ENCODE measurements at regions not wholly inside any gene's neighbourhood (a gene's known extent, or its start where the extent isn't known, plus 50 kb on each side); places are given as distances from the start of the nearest gene placed in this dataset.

- Histone ChIP-seq H3K27ac (no peak overlapping the region), H3K4me1 (replicated peaks in 1 of 2) (no peaks in the 10 kb centered on the region), H3K4me3 (no peak overlapping the region)
- in situ Hi-C loops (cut with MboI; ENCODE audit: low pct_unique_long_range_greater_than_20kb in 2 of 9, low sequenced_read_pairs in 9 of 9, unreplicated experiment in 9 of 9): no loop called here
- no peak for ATAC-seq (replicated peaks in 6 of 8)
- WGBS, 10 experiments: 85 to 100% (median 94%) methylated on average over 1 to 3 of the region's 3 CpGs; no CpG with 5 or more reads in 1 of the 10 experiments
Observed at GRCh38 chr10:61304746-61305145, 148.4 kb downstream of the TMEM26 start.

- Histone ChIP-seq H3K4me3 (no peak overlapping the region), H3K27ac (no peak overlapping the region), H3K4me1 (replicated peaks in 1 of 2) (no peaks in the 10 kb centered on the region)
- ATAC-seq (replicated peaks in 6 of 8): no peak
- in situ Hi-C loops (cut with MboI; ENCODE audit: low pct_unique_long_range_greater_than_20kb in 2 of 9, low sequenced_read_pairs in 9 of 9, unreplicated experiment in 9 of 9): no loop called here
Observed at GRCh38 chr10:61302124-61302523, 151.1 kb downstream of the TMEM26 start.

- ATAC-seq (replicated peaks in 6 of 8): peak in 3 of 8 experiments; percentile 55 to 73 (median 69)
- no peak overlapping the region for H3K27ac ChIP-seq
- in situ Hi-C loops (cut with MboI; ENCODE audit: low pct_unique_long_range_greater_than_20kb in 2 of 9, low sequenced_read_pairs in 9 of 9, unreplicated experiment in 9 of 9): no loop called here
- H3K4me3 ChIP-seq: no peak overlapping the region
- 0 to 100% (median 80%) methylated on average over 1 to 2 of the region's 2 CpGs; no CpG with 5 or more reads in 3 of the 10 experiments for WGBS, 10 experiments
- no peaks in the 10 kb centered on the region for H3K4me1 ChIP-seq (replicated peaks in 1 of 2)
Observed at GRCh38 chr10:61301575-61301974, 151.6 kb downstream of the TMEM26 start.

GRCh38 chr10:61299841-61300240 lies 153.3 kb downstream of the TMEM26 start:
- Histone ChIP-seq H3K4me3 (no peak overlapping the region), H3K4me1 (replicated peaks in 1 of 2) (no peaks in the 10 kb centered on the region), H3K27ac (no peak overlapping the region)
- in situ Hi-C loops (cut with MboI; ENCODE audit: low pct_unique_long_range_greater_than_20kb in 2 of 9, low sequenced_read_pairs in 9 of 9, unreplicated experiment in 9 of 9): loop anchor here in 4 of 9 experiments (25.0 kb wide), 1 partner anchor 488 kb away; no protein-coding TSS in a partner anchor
- no peak for ATAC-seq (replicated peaks in 6 of 8)
- WGBS, 10 experiments: 74 to 100% (median 81%) methylated on average over 1 to 3 of the region's 3 CpGs

- H3K4me3 ChIP-seq: no peak overlapping the region
- in situ Hi-C loops (cut with MboI; ENCODE audit: low pct_unique_long_range_greater_than_20kb in 2 of 9, low sequenced_read_pairs in 9 of 9, unreplicated experiment in 9 of 9): loop anchor here in 4 of 9 experiments (25.0 kb wide), 1 partner anchor 487 kb away; no protein-coding TSS in a partner anchor
- WGBS, 10 experiments: 78 to 100% (median 98%) methylated on average over 1 to 2 of the region's 2 CpGs
- no peak overlapping the region for H3K27ac ChIP-seq
- H3K4me1 ChIP-seq (replicated peaks in 1 of 2): peaks cover 0 to under 1% of the 10 kb centered on the region in 2 donors
- ATAC-seq (replicated peaks in 6 of 8): no peak
Observed at GRCh38 chr10:61299156-61299555, 154.0 kb downstream of the TMEM26 start.

GRCh38 chr10:61298194-61298593 lies 155.0 kb downstream of the TMEM26 start:
- peaks cover 0 to 2% of the 10 kb centered on the region in 2 donors for H3K4me1 ChIP-seq (replicated peaks in 1 of 2)
- H3K27ac ChIP-seq: no peak overlapping the region
- H3K4me3 ChIP-seq: no peak overlapping the region
- ATAC-seq (replicated peaks in 6 of 8): no peak
- WGBS, 10 experiments: 33 to 100% (median 86%) methylated on average over 1 to 3 of the region's 3 CpGs
- in situ Hi-C loops (cut with MboI; ENCODE audit: low pct_unique_long_range_greater_than_20kb in 2 of 9, low sequenced_read_pairs in 9 of 9, unreplicated experiment in 9 of 9): loop anchor here in 4 of 9 experiments (25.0 kb wide), 1 partner anchor 486 kb away; no protein-coding TSS in a partner anchor

- no peak overlapping the region for H3K27ac ChIP-seq
- H3K4me3 ChIP-seq: no peak overlapping the region
- peaks cover 0 to 2% of the 10 kb centered on the region in 2 donors for H3K4me1 ChIP-seq (replicated peaks in 1 of 2)
- no peak for ATAC-seq (replicated peaks in 6 of 8)
- in situ Hi-C loops (cut with MboI; ENCODE audit: low pct_unique_long_range_greater_than_20kb in 2 of 9, low sequenced_read_pairs in 9 of 9, unreplicated experiment in 9 of 9): loop anchor here in 4 of 9 experiments (25.0 kb wide), 1 partner anchor 484 kb away; no protein-coding TSS in a partner anchor
Observed at GRCh38 chr10:61296161-61296560, 157.0 kb downstream of the TMEM26 start.

GRCh38 chr10:61294131-61294530 lies 159.1 kb downstream of the TMEM26 start:
- in situ Hi-C loops (cut with MboI; ENCODE audit: low pct_unique_long_range_greater_than_20kb in 2 of 9, low sequenced_read_pairs in 9 of 9, unreplicated experiment in 9 of 9): loop anchor here in 4 of 9 experiments (25.0 kb wide), 1 partner anchor 482 kb away; no protein-coding TSS in a partner anchor

GRCh38 chr10:61289813-61290212 lies 163.4 kb downstream of the TMEM26 start:
- H3K4me1 ChIP-seq (replicated peaks in 1 of 2): peaks cover 0 to 2% of the 10 kb centered on the region in 2 donors
- no peak overlapping the region for H3K4me3 ChIP-seq
- H3K27ac ChIP-seq: no peak overlapping the region
- 0 to 100% (median 75%) methylated on average over 1 to 2 of the region's 2 CpGs for WGBS, 10 experiments
- no peak for ATAC-seq (replicated peaks in 6 of 8)
- in situ Hi-C loops (cut with MboI; ENCODE audit: low pct_unique_long_range_greater_than_20kb in 2 of 9, low sequenced_read_pairs in 9 of 9, unreplicated experiment in 9 of 9): loop anchor here in 5 of 9 experiments (10.0 to 25.0 kb wide), 2 partner anchors 475 to 478 kb away; no protein-coding TSS in a partner anchor

More at GRCh38 chr10:61294131-61294530, 159.1 kb downstream of the TMEM26 start:
- ATAC-seq (replicated peaks in 6 of 8): peak in 3 of 8 experiments; percentile 30 to 60 (median 36)
- H3K4me1 ChIP-seq (replicated peaks in 1 of 2): peaks cover 0 to 2% of the 10 kb centered on the region in 2 donors
- WGBS, 10 experiments: 60 to 96% (median 85%) methylated on average over 2 to 6 of the region's 6 CpGs; no CpG with 5 or more reads in 1 of the 10 experiments
- H3K4me3 ChIP-seq: no peak overlapping the region
- no peak overlapping the region for H3K27ac ChIP-seq

- in situ Hi-C loops (cut with MboI; ENCODE audit: low pct_unique_long_range_greater_than_20kb in 2 of 9, low sequenced_read_pairs in 9 of 9, unreplicated experiment in 9 of 9): loop anchor here in 5 of 9 experiments (10.0 to 25.0 kb wide), 2 partner anchors 472 to 474 kb away; no protein-coding TSS in a partner anchor
- no peak overlapping the region for H3K27ac ChIP-seq
- H3K4me1 ChIP-seq (replicated peaks in 1 of 2): no peaks in the 10 kb centered on the region
- no peak overlapping the region for H3K4me3 ChIP-seq
- WGBS, 10 experiments: 70 to 100% (median 89%) methylated on average over 1 to 3 of the region's 3 CpGs; no CpG with 5 or more reads in 2 of the 10 experiments
- no peak for ATAC-seq (replicated peaks in 6 of 8)
Observed at GRCh38 chr10:61286686-61287085, 166.5 kb downstream of the TMEM26 start.

- H3K4me3 ChIP-seq: no peak overlapping the region
- H3K27ac ChIP-seq: no peak overlapping the region
- ATAC-seq (replicated peaks in 6 of 8): peak in 1 of 8 experiments; percentile 56
- H3K4me1 ChIP-seq (replicated peaks in 1 of 2): no peaks in the 10 kb centered on the region
- 0 to 77% (median 55%) methylated on average over 1 to 6 of the region's 6 CpGs; no CpG with 5 or more reads in 2 of the 10 experiments for WGBS, 10 experiments
- in situ Hi-C loops (cut with MboI; ENCODE audit: low pct_unique_long_range_greater_than_20kb in 2 of 9, low sequenced_read_pairs in 9 of 9, unreplicated experiment in 9 of 9): loop anchor here in 5 of 9 experiments (10.0 to 25.0 kb wide), 2 partner anchors 471 to 473 kb away; no protein-coding TSS in a partner anchor
Observed at GRCh38 chr10:61285749-61286148, 167.4 kb downstream of the TMEM26 start.

- Histone ChIP-seq H3K4me3 (no peak overlapping the region), H3K27ac (no peak overlapping the region), H3K4me1 (replicated peaks in 1 of 2) (no peaks in the 10 kb centered on the region)
- ATAC-seq (replicated peaks in 6 of 8): peak in 4 of 8 experiments; percentile 39 to 60 (median 44)
- WGBS, 10 experiments: 0 to 54% (median 22%) methylated on average over 4 to 5 of the region's 5 CpGs; no CpG with 5 or more reads in 2 of the 10 experiments
- in situ Hi-C loops (cut with MboI; ENCODE audit: low pct_unique_long_range_greater_than_20kb in 2 of 9, low sequenced_read_pairs in 9 of 9, unreplicated experiment in 9 of 9): loop anchor here in 5 of 9 experiments (10.0 to 25.0 kb wide), 2 partner anchors 470 to 472 kb away; no protein-coding TSS in a partner anchor
Observed at GRCh38 chr10:61284222-61284890, 168.8 kb downstream of the TMEM26 start.

GRCh38 chr10:61283481-61284221 lies 169.5 kb downstream of the TMEM26 start:
- Histone ChIP-seq H3K27ac (no peak overlapping the region), H3K4me3 (no peak overlapping the region), H3K4me1 (replicated peaks in 1 of 2) (peaks cover 0 to 1% of the 10 kb centered on the region in 2 donors)
- no peak for ATAC-seq (replicated peaks in 6 of 8)
- 43 to 93% (median 67%) methylated on average over 1 to 3 of the region's 3 CpGs for WGBS, 10 experiments
- in situ Hi-C loops (cut with MboI; ENCODE audit: low pct_unique_long_range_greater_than_20kb in 2 of 9, low sequenced_read_pairs in 9 of 9, unreplicated experiment in 9 of 9): loop anchor here in 5 of 9 experiments (10.0 to 25.0 kb wide), 2 partner anchors 469 to 471 kb away; no protein-coding TSS in a partner anchor

All from motor neuron (in vitro differentiated cells).